GM23338 (cell line): ENCODE measurements at regions not wholly inside any gene's neighbourhood (a gene's known extent, or its start where the extent isn't known, plus 50 kb on each side); places are given as distances from the start of the nearest gene placed in this dataset.

ENCODE experiments used
- ATAC-seq: fragments of 200-7000 bp; cut with Tn5 transposase; 3 replicates; pipeline ENCODE4 v1.9.1; 2020
- DNase-seq: peaks from one replicate; pipeline ENCODE4 v3.0.0-alpha.2; 2015; ENCODE audit warnings: low spot score
- H2AFZ ChIP-seq: fragments of 200-600 bp; sonication (generic); 2 replicates; pipeline ENCODE4 v1.8.0; 2016; ENCODE audit warnings: antibody characterized with exemption, mild to moderate bottlenecking, moderate library complexity
- H3F3A ChIP-seq: fragments of 200-600 bp; sonication (generic); replicated peaks from 2 replicates; pipeline ENCODE4 v1.8.0; 2017; ENCODE audit warnings: antibody characterized with exemption, mixed run types, low read depth
- H3K27ac ChIP-seq: fragments of 200-600 bp; sonication (generic); 2 replicates; pipeline ENCODE4 v1.6.1; 2016; ENCODE audit warnings: low read depth
- H3K27me3 ChIP-seq: fragments of 200-600 bp; sonication (generic); 2 replicates; pipeline ENCODE4 v1.8.0; 2016; ENCODE audit warnings: mild to moderate bottlenecking, mixed run types, moderate library complexity; ENCODE audit not compliant: insufficient read depth
- H3K36me3 ChIP-seq: fragments of 200-600 bp; sonication (generic); 2 replicates; pipeline ENCODE4 v1.8.0; 2016; ENCODE audit warnings: mild to moderate bottlenecking; ENCODE audit not compliant: insufficient read depth
- H3K4me1 ChIP-seq: fragments of 200-600 bp; sonication (generic); 2 replicates; pipeline ENCODE4 v1.8.0; 2016; ENCODE audit warnings: mild to moderate bottlenecking, moderate library complexity; ENCODE audit not compliant: insufficient read depth
- H3K4me2 ChIP-seq: fragments of 200-600 bp; sonication (generic); 2 replicates; pipeline ENCODE4 v1.7.1; 2017; ENCODE audit warnings: mixed run types
- H3K4me3 ChIP-seq: fragments of 200-600 bp; sonication (generic); 2 replicates; pipeline ENCODE4 v1.6.1; 2016; ENCODE audit warnings: mixed run types
- H3K79me2 ChIP-seq: fragments of 200-600 bp; sonication (generic); replicated peaks from 2 replicates; pipeline ENCODE4 v1.8.0; 2017; ENCODE audit warnings: mild to moderate bottlenecking; ENCODE audit not compliant: insufficient read depth
- H3K9me2 ChIP-seq: fragments of 200-600 bp; sonication (generic); 2 replicates; pipeline ENCODE4 v1.8.0; 2017; ENCODE audit not compliant: insufficient read depth
- H4K20me1 ChIP-seq: fragments of 200-600 bp; sonication (generic); replicated peaks from 2 replicates; pipeline ENCODE4 v1.8.0; 2017; ENCODE audit warnings: mild to moderate bottlenecking; ENCODE audit not compliant: insufficient read depth
- H3K27ac Mint-ChIP-seq: 2 replicates; pipeline ENCODE4 v1.8.0; 2020; ENCODE audit warnings: inconsistent platforms, mild to moderate bottlenecking, moderate library complexity, mixed read lengths
- H3K27me3 Mint-ChIP-seq: 3 replicates; pipeline ENCODE4 v1.8.0; 2022; ENCODE audit warnings: low read depth, mild to moderate bottlenecking, moderate library complexity, mixed read lengths, inconsistent platforms; ENCODE audit not compliant: insufficient read depth, poor library complexity
- H3K36me3 Mint-ChIP-seq: 3 replicates; pipeline ENCODE4 v1.8.0; 2021; ENCODE audit warnings: low read depth, mild to moderate bottlenecking, inconsistent platforms, moderate library complexity, mixed read lengths
- H3K4me1 Mint-ChIP-seq: 3 replicates; pipeline ENCODE4 v1.8.0; 2020; ENCODE audit warnings: mild to moderate bottlenecking, inconsistent platforms, mixed read lengths
- H3K4me3 Mint-ChIP-seq: 3 replicates; pipeline ENCODE4 v1.8.0; 2021; ENCODE audit warnings: moderate library complexity, mild to moderate bottlenecking, inconsistent platforms, mixed read lengths
- H3K9me3 Mint-ChIP-seq: 3 replicates; pipeline ENCODE4 v1.8.0; 2020; ENCODE audit warnings: moderate library complexity, mild to moderate bottlenecking, inconsistent platforms, mixed read lengths
- CREB1 ChIP-seq: fragments of 250-450 bp; sonication (Bioruptor Pico); IDR thresholded peaks from 2 replicates; pipeline ENCODE4 v1.5.0; 2020; ENCODE audit warnings: low read depth, mild to moderate bottlenecking, moderate library complexity
- ETS1 ChIP-seq: IDR thresholded peaks from 2 replicates; pipeline ENCODE4 v1.6.1; 2016; ENCODE audit warnings: antibody characterized with exemption
- EZH2 ChIP-seq: fragments of 200-600 bp; sonication (generic); IDR thresholded peaks from one replicate; pipeline ENCODE4 v1.8.0; 2017; ENCODE audit warnings: antibody characterized with exemption, mild to moderate bottlenecking, low read depth; ENCODE audit not compliant: unreplicated experiment
- EZH2phosphoT487 ChIP-seq: fragments of 200-600 bp; sonication (generic); IDR thresholded peaks from one replicate; pipeline ENCODE4 v1.8.1; 2018; ENCODE audit warnings: antibody characterized with exemption; ENCODE audit not compliant: unreplicated experiment
- JUNB ChIP-seq: IDR thresholded peaks from one replicate; pipeline ENCODE4 v1.6.1; 2016; ENCODE audit warnings: antibody characterized with exemption; ENCODE audit not compliant: unreplicated experiment
- NANOG ChIP-seq: IDR thresholded peaks from 2 replicates; pipeline ENCODE4 v1.6.1; 2016; ENCODE audit warnings: antibody characterized with exemption, borderline replicate concordance
- POLR2AphosphoS5 ChIP-seq: IDR thresholded peaks from 2 replicates; pipeline ENCODE4 v1.6.1; 2016; ENCODE audit warnings: antibody characterized with exemption, low read depth
- REST ChIP-seq: IDR thresholded peaks from one replicate; pipeline ENCODE4 v1.6.1; 2018; ENCODE audit warnings: antibody characterized with exemption; ENCODE audit not compliant: unreplicated experiment
- STAT1 ChIP-seq: IDR thresholded peaks from one replicate; pipeline ENCODE4 v1.6.1; 2016; ENCODE audit warnings: antibody characterized with exemption; ENCODE audit not compliant: unreplicated experiment
- ZNF114 ChIP-seq: fragments of 250-450 bp; sonication (Bioruptor Pico); IDR thresholded peaks from 2 replicates; pipeline ENCODE4 v1.5.0; 2020; ENCODE audit warnings: mild to moderate bottlenecking, moderate library complexity
- ZNF331 ChIP-seq: fragments of 250-450 bp; sonication (Bioruptor Pico); IDR thresholded peaks from 2 replicates; pipeline ENCODE4 v1.5.0; 2020; ENCODE audit warnings: low read depth, mild to moderate bottlenecking, moderate library complexity
- ZNF462 ChIP-seq: fragments of 250-450 bp; sonication (Bioruptor Pico); IDR thresholded peaks from 2 replicates; pipeline ENCODE4 v1.5.0; 2020; ENCODE audit warnings: mild to moderate bottlenecking, moderate library complexity

GRCh38 chr6:91877994-91878393 is 1291.1 kb upstream of the MAP3K7 start:
- H3K27ac ChIP-seq = no peak overlapping the region
- H3K36me3 Mint-ChIP-seq = no peaks in the 10 kb centered on the region
- ATAC-seq = no peak
- no peaks in the 10 kb centered on the region for H3K4me1 ChIP-seq
- no peaks in the 10 kb centered on the region for H3F3A ChIP-seq
- H3K27ac Mint-ChIP-seq = no peak overlapping the region
- H3K4me3 Mint-ChIP-seq = no peak overlapping the region
- peaks cover 3% of the 10 kb centered on the region; the same call in 2 of the 3 replicates for H3K9me3 Mint-ChIP-seq
- H3K79me2 ChIP-seq = no peaks in the 10 kb centered on the region
- H3K4me2 ChIP-seq = no peak overlapping the region
- H2AFZ ChIP-seq = no peak overlapping the region
- no peak for DNase-seq
- H4K20me1 ChIP-seq = no peaks in the 10 kb centered on the region
- TF ChIP-seq ZNF462 (CRISPR knock-in tag) (no peak), EZH2phosphoT487 (no peak), REST (no peak), EZH2 (no peak), ZNF331 (CRISPR knock-in tag) (no peak), CREB1 (no peak), JUNB (no peak), NANOG (no peak), STAT1 (no peak), ETS1 (no peak), ZNF114 (CRISPR knock-in tag) (no peak), POLR2AphosphoS5 (no peak)
- no peaks in the 10 kb centered on the region for H3K27me3 Mint-ChIP-seq
- H3K36me3 ChIP-seq = no peaks in the 10 kb centered on the region
- H3K9me2 ChIP-seq = 0 out of 2 replicates have a peak, but pooled peaks cover 3% of the 10 kb centered on the region
- H3K27me3 ChIP-seq = no peaks in the 10 kb centered on the region
- no peaks in the 10 kb centered on the region for H3K4me1 Mint-ChIP-seq
- no peak overlapping the region for H3K4me3 ChIP-seq
